GM12878 (cell line): ENCODE measurements at regions not wholly inside any gene's neighbourhood (a gene's known extent, or its start where the extent isn't known, plus 50 kb on each side); places are given as distances from the start of the nearest gene placed in this dataset.
"Not testable (repeated sequence)": the region's sequence is repeated elsewhere in the genome, so short reads cannot be mapped to it uniquely, and the experiment has no call there.

Experiments
- ATAC-seq: fragments of 200-7000 bp; cut with Tn5 transposase; 3 replicates; pipeline ENCODE4 v1.9.1; 2020; ENCODE audit warnings: mild to moderate bottlenecking, moderate library complexity
- BruUV-seq: library from RNA; stranded (reverse); fragments of 400-500 nt; replicated peaks from 2 replicates; lab custom pipeline; 2021; lab: Mats Ljungman, UMichigan
- CTCF ChIA-PET: fragments of 300-600 bp; sonication (Branson Sonifier 250); formaldehyde crosslinking; extraction: SDS; loops from one replicate; lab custom pipeline; 2021; ENCODE audit warnings: inconsistent platforms; lab: Yijun Ruan, JAX
- POLR2A ChIA-PET: fragments of 350-600 bp; formaldehyde crosslinking; extraction: SDS; loops from one replicate; lab custom pipeline; 2021; ENCODE audit warnings: inconsistent platforms; lab: Charles Lee
- RAD21 ChIA-PET: fragments of 300-600 bp; sonication (Branson Sonifier 250); formaldehyde crosslinking; loops from one replicate; lab custom pipeline; 2023; ENCODE audit warnings: antibody characterized with exemption; ENCODE audit not compliant: unreplicated experiment; lab: Charles Lee
- SMC1A ChIA-PET: fragments of 300-600 bp; sonication (Branson Sonifier 250); formaldehyde crosslinking; loops from one replicate; lab custom pipeline; 2023; ENCODE audit not compliant: unreplicated experiment, uncharacterized antibody; lab: Charles Lee
- DNase-seq: peaks from one replicate; pipeline ENCODE4 v3.0.0-alpha.2; 2011; ENCODE audit warnings: low read depth, low spot score
- FAIRE-seq: peaks from 3 replicates; lab custom pipeline; 2011; peaks lifted over from hg19 to GRCh38; lab: Jason Lieb, UNC
- H2AFZ ChIP-seq: 2 replicates; pipeline ENCODE4 v1.6.0; 2011; ENCODE audit warnings: low read depth, low read length, control low read depth; ENCODE audit not compliant: control insufficient read depth
- H3K27ac ChIP-seq: 2 replicates; pipeline ENCODE4 v1.5.1; 2011; ENCODE audit warnings: control low read depth; ENCODE audit not compliant: control insufficient read depth, insufficient read depth
- H3K27me3 ChIP-seq, 2 experiments: replicated peaks in 1 of 2; 2 replicates each; pipeline versions ENCODE4 v1.6.0 to v1.6.1; 2011; ENCODE audit warnings: low read length in 1 of 2; ENCODE audit not compliant: control insufficient read depth in 2 of 2, insufficient read depth in 2 of 2
- H3K36me3 ChIP-seq, 2 experiments: 2 replicates each; pipeline ENCODE4 v1.5.1; 2011; ENCODE audit warnings: low read length in 1 of 2; ENCODE audit not compliant: control insufficient read depth in 2 of 2, insufficient read depth in 2 of 2
- H3K4me1 ChIP-seq: 2 replicates; pipeline ENCODE4 v1.6.1; 2011; ENCODE audit warnings: mild to moderate bottlenecking, low read length, moderate library complexity, mixed read lengths; ENCODE audit not compliant: control insufficient read depth, insufficient read depth
- H3K4me2 ChIP-seq: 2 replicates; pipeline ENCODE4 v1.6.0; 2011; ENCODE audit warnings: control low read depth; ENCODE audit not compliant: control insufficient read depth, insufficient read depth
- H3K4me3 ChIP-seq: fragments of 200-600 bp; sonication (generic); 2 replicates; pipeline ENCODE4 v1.5.1; 2016
- H3K79me2 ChIP-seq: 2 replicates; pipeline ENCODE4 v1.6.0; 2011; ENCODE audit warnings: low read length; ENCODE audit not compliant: control insufficient read depth, insufficient read depth
- H3K9ac ChIP-seq: 2 replicates; pipeline ENCODE4 v1.8.0; 2011; ENCODE audit warnings: low read length, control low read depth, mixed read lengths; ENCODE audit not compliant: control insufficient read depth, insufficient read depth
- H3K9me3 ChIP-seq: replicated peaks from 3 replicates; pipeline ENCODE4 v1.5.1; 2011; ENCODE audit warnings: mild to moderate bottlenecking, low read length; ENCODE audit not compliant: control insufficient read depth, insufficient read depth
- H4K20me1 ChIP-seq: 2 replicates; pipeline ENCODE4 v1.6.0; 2011; ENCODE audit not compliant: control insufficient read depth, insufficient read depth
- CBFB ChIP-seq: IDR thresholded peaks from 2 replicates; pipeline ENCODE4 v1.6.1; 2016; ENCODE audit warnings: antibody characterized with exemption, low read depth
- CUX1 ChIP-seq: IDR thresholded peaks from 2 replicates; pipeline ENCODE4 v1.6.1; 2012; ENCODE audit warnings: improper control_type of control experiment, low read depth, low read length; ENCODE audit not compliant: insufficient replicate concordance
- IRF4 ChIP-seq: IDR thresholded peaks from 2 replicates; pipeline ENCODE4 v1.6.1; 2011; ENCODE audit warnings: low read depth, low read length
- JUND ChIP-seq: IDR thresholded peaks from 2 replicates; pipeline ENCODE4 v1.6.1; 2012; ENCODE audit warnings: low read depth, mild to moderate bottlenecking, low read length, improper control_type of control experiment, moderate library complexity
- KAT2A ChIP-seq: conservative IDR thresholded peaks from 2 replicates; pipeline ENCODE4 v1.6.1; 2011; ENCODE audit warnings: low read depth, low read length; ENCODE audit not compliant: control insufficient read depth
- SIN3A ChIP-seq: IDR thresholded peaks from 2 replicates; pipeline ENCODE4 v1.6.1; 2012; ENCODE audit warnings: low read depth, low read length, improper control_type of control experiment
- ZNF24 ChIP-seq: fragments of 450-650 bp; IDR thresholded peaks from 2 replicates; pipeline ENCODE4 v1.6.1; 2017; ENCODE audit warnings: antibody characterized with exemption, mild to moderate bottlenecking
- WGBS: methylation state at CpG from one replicate; pipeline ENCODE4 v1.1.6; 2016; ENCODE audit warnings: low lambda C conversion rate; ENCODE audit not compliant: insufficient replicate concordance, insufficient coverage; ENCODE audit errors: missing lambda C conversion rate; 5-methylcytosine and 5-hydroxymethylcytosine counted together
- in situ Hi-C: fragments of 300-500 bp; cut with MboI; formaldehyde crosslinking; loops from 9 replicates; pipeline ENCODE4 v1.14.3; 2018; ENCODE audit warnings: mixed read lengths
- intact Hi-C: fragments of 100-400 bp; cut with micrococcal nuclease; formaldehyde crosslinking; loops from one replicate; pipeline ENCODE4 v1.14.2; 2022; ENCODE audit not compliant: unreplicated experiment

DNA sequence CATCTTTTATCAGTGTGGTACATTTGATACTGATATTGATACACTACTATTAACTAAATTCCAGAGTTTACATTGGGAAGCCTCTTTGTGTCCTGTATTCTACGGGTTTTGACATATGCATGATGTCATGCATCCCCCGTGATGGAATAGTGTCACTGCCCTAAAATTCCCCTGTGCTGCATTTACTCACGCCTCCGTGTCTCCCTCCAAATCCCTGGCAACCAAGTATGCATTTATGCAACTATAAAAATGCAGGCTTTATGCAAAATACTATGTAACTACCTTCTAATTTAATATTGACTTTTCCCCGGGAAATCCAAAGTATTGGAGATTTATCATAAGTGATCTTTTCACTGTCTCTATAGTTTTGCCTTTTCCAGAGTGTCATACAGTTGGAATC, 453.7 kb upstream of the RUNX1 start:
- intact Hi-C loops = no loop called here
- Histone ChIP-seq H3K9ac (no peak overlapping the region), H3K9me3 (no peaks in the 10 kb centered on the region), H4K20me1 (no peaks in the 10 kb centered on the region), H3K36me3 (no peaks in the 10 kb centered on the region), H3K27me3 (no peaks in the 10 kb centered on the region; a peak in 1 of 4 replicates), H3K27ac (no peak overlapping the region), H3K4me2 (no peak overlapping the region), H3K4me3 (no peak overlapping the region), H3K4me1 (no peaks in the 10 kb centered on the region), H2AFZ (no peak overlapping the region), H3K79me2 (no peaks in the 10 kb centered on the region)
- ATAC-seq (no peak), DNase-seq (no peak), FAIRE-seq (no peak)
- WGBS = 6% methylated on average over 5 of the region's 5 CpGs
- no peak for TF ChIP-seq JUND
- no peak for TF ChIP-seq KAT2A
- no peak for TF ChIP-seq CBFB
- TF ChIP-seq IRF4 = no peak
- no peak for TF ChIP-seq ZNF24
- TF ChIP-seq CUX1 = no peak
- no peak for TF ChIP-seq SIN3A
- CTCF ChIA-PET = no interaction called here
- no TSS peak for BruUV-seq
- SMC1A ChIA-PET = no interaction called here
- POLR2A ChIA-PET = no interaction called here
- RAD21 ChIA-PET = no interaction called here
- in situ Hi-C loops = no loop called here

- RAD21 ChIA-PET, ATAC-seq, H4K20me1 ChIP-seq, SMC1A ChIA-PET, H3K27ac ChIP-seq, H3K9me3 ChIP-seq, in situ Hi-C loops, FAIRE-seq, DNase-seq, H2AFZ ChIP-seq, H3K4me1 ChIP-seq, H3K79me2 ChIP-seq, POLR2A ChIA-PET, intact Hi-C loops, H3K4me2 ChIP-seq, CTCF ChIA-PET, H3K36me3 ChIP-seq, H3K27me3 ChIP-seq, H3K9ac ChIP-seq, BruUV-seq, H3K4me3 ChIP-seq: not testable (repeated sequence)
- WGBS = 19% methylated on average over 3 of the region's 7 CpGs
Observed at GRCh38 chr21:35497522-35497921, 448.4 kb upstream of the RUNX1 start.
